H9 (cell line): ENCODE measurements at regions not wholly inside any gene's neighbourhood (a gene's known extent, or its start where the extent isn't known, plus 50 kb on each side); places are given as distances from the start of the nearest gene placed in this dataset.

Experiments used
- DNase-seq: peaks from one replicate; pipeline ENCODE4 v3.0.0-alpha.2; 2017
- H2AFZ ChIP-seq: one replicate; pipeline ENCODE4 v1.6.1; 2013; ENCODE audit warnings: mild to moderate bottlenecking, low read length, control low read depth, moderate library complexity
- H2AK5ac ChIP-seq: 2 replicates; pipeline ENCODE4 v1.6.1; 2013; ENCODE audit warnings: low read length, control low read depth, mixed read lengths; ENCODE audit not compliant: insufficient read length
- H2BK120ac ChIP-seq: one replicate; pipeline ENCODE4 v1.6.1; 2013; ENCODE audit warnings: low read depth, mild to moderate bottlenecking, low read length, control low read depth, inconsistent platforms; ENCODE audit not compliant: poor library complexity, severe bottlenecking
- H2BK12ac ChIP-seq: 2 replicates; pipeline ENCODE4 v1.6.1; 2013; ENCODE audit warnings: low read length, control low read depth, mixed read lengths, low read depth; ENCODE audit not compliant: insufficient read length
- H2BK15ac ChIP-seq: 2 replicates; pipeline ENCODE4 v1.6.1; 2013; ENCODE audit warnings: low read depth, low read length, control low read depth
- H2BK20ac ChIP-seq: one replicate; pipeline ENCODE4 v1.6.1; 2013; ENCODE audit warnings: low read depth, mild to moderate bottlenecking, low read length, control low read depth, inconsistent platforms; ENCODE audit not compliant: poor library complexity, severe bottlenecking
- H2BK5ac ChIP-seq: 2 replicates; pipeline ENCODE4 v1.6.1; 2013; ENCODE audit warnings: low read length, control low read depth, mixed read lengths; ENCODE audit not compliant: insufficient read length
- H3K14ac ChIP-seq: 2 replicates; pipeline ENCODE4 v1.6.1; 2013; ENCODE audit warnings: low read length, control low read depth; ENCODE audit not compliant: insufficient read depth
- H3K18ac ChIP-seq: 2 replicates; pipeline ENCODE4 v1.6.1; 2013; ENCODE audit warnings: low read depth, mild to moderate bottlenecking, mixed read lengths, low read length, control low read depth; ENCODE audit not compliant: insufficient read length
- H3K23ac ChIP-seq: 2 replicates; pipeline ENCODE4 v1.6.1; 2013; ENCODE audit warnings: low read length, control low read depth, mixed read lengths, low read depth; ENCODE audit not compliant: insufficient read length
- H3K23me2 ChIP-seq: 2 replicates; pipeline ENCODE4 v1.6.1; 2013; ENCODE audit warnings: low read depth, mild to moderate bottlenecking, mixed read lengths, low read length, control low read depth; ENCODE audit not compliant: insufficient read length, poor library complexity, severe bottlenecking
- H3K27ac ChIP-seq: 2 replicates; pipeline ENCODE4 v1.5.1; 2013; ENCODE audit warnings: low read length, control low read depth, mixed read lengths, low read depth; ENCODE audit not compliant: insufficient read length
- H3K27me3 ChIP-seq: 2 replicates; pipeline ENCODE4 v1.6.1; 2013; ENCODE audit warnings: low read length, control low read depth, inconsistent platforms; ENCODE audit not compliant: insufficient read depth
- H3K4ac ChIP-seq: 2 replicates; pipeline ENCODE4 v1.6.1; 2013; ENCODE audit warnings: low read depth, mild to moderate bottlenecking, control low read depth, inconsistent platforms, low read length, moderate library complexity
- H3K4me1 ChIP-seq: 2 replicates; pipeline ENCODE4 v1.6.1; 2013; ENCODE audit warnings: low read length, control low read depth, inconsistent platforms; ENCODE audit not compliant: insufficient read depth
- H3K4me2 ChIP-seq: 2 replicates; pipeline ENCODE4 v1.6.1; 2013; ENCODE audit warnings: low read length, control low read depth, mixed read lengths; ENCODE audit not compliant: insufficient read length, insufficient read depth
- H3K56ac ChIP-seq: 2 replicates; pipeline ENCODE4 v1.6.1; 2013; ENCODE audit warnings: low read depth, mild to moderate bottlenecking, mixed read lengths, low read length, control low read depth; ENCODE audit not compliant: insufficient read length
- H3K79me1 ChIP-seq: 2 replicates; pipeline ENCODE4 v1.6.1; 2013; ENCODE audit warnings: low read depth, mild to moderate bottlenecking, moderate library complexity, low read length, control low read depth, inconsistent platforms; ENCODE audit not compliant: insufficient read depth, poor library complexity, severe bottlenecking
- H3K79me2 ChIP-seq: 2 replicates; pipeline ENCODE4 v1.6.1; 2013; ENCODE audit warnings: low read length, control low read depth, inconsistent platforms; ENCODE audit not compliant: insufficient read depth
- H3K9ac ChIP-seq: 2 replicates; pipeline ENCODE4 v1.6.1; 2013; ENCODE audit warnings: low read length, control low read depth, mixed read lengths; ENCODE audit not compliant: insufficient read length; ENCODE audit errors: extremely low read depth
- H3K9me3 ChIP-seq: one replicate; pipeline ENCODE4 v1.6.1; 2013; ENCODE audit warnings: low read depth, low read length, inconsistent platforms; ENCODE audit not compliant: control insufficient read depth
- H3T11ph ChIP-seq: one replicate; pipeline ENCODE4 v1.6.1; 2013; ENCODE audit warnings: mild to moderate bottlenecking, low read length, control low read depth, inconsistent platforms
- H4K20me1 ChIP-seq: one replicate; pipeline ENCODE4 v1.6.1; 2013; ENCODE audit not compliant: control insufficient read depth, insufficient read length, insufficient read depth
- H4K5ac ChIP-seq: 2 replicates; pipeline ENCODE4 v1.6.1; 2013; ENCODE audit warnings: low read depth, mild to moderate bottlenecking, mixed read lengths, low read length, control low read depth; ENCODE audit not compliant: insufficient read length
- H4K8ac ChIP-seq: replicated peaks from 2 replicates; pipeline ENCODE4 v1.6.1; 2013; ENCODE audit warnings: low read length, control low read depth, mixed read lengths, low read depth; ENCODE audit not compliant: insufficient read length
- H4K91ac ChIP-seq: 2 replicates; pipeline ENCODE4 v1.6.1; 2013; ENCODE audit warnings: low read depth, mild to moderate bottlenecking, moderate library complexity, mixed read lengths, low read length, control low read depth; ENCODE audit not compliant: insufficient read length
- H3K27ac Mint-ChIP-seq, 3 experiments: 2 replicates in 2 of 3; 3 replicates in 1 of 3; pipeline ENCODE4 v1.8.0; 2020 to 2021; ENCODE audit warnings: mixed read lengths in 3 of 3, mild to moderate bottlenecking in 1 of 3, moderate library complexity in 1 of 3
- H3K27me3 Mint-ChIP-seq: 2 replicates; pipeline ENCODE4 v1.8.0; 2021; ENCODE audit warnings: low read depth, mild to moderate bottlenecking, moderate library complexity, mixed read lengths
- H3K36me3 Mint-ChIP-seq, 3 experiments: 2 replicates in 2 of 3; 3 replicates in 1 of 3; pipeline ENCODE4 v1.8.0; 2020 to 2021; ENCODE audit warnings: low read depth in 3 of 3, mixed read lengths in 3 of 3; ENCODE audit not compliant: insufficient read depth in 1 of 3
- H3K4me1 Mint-ChIP-seq, 2 experiments: 2 replicates each; pipeline ENCODE4 v1.8.0; 2020; ENCODE audit warnings: mixed read lengths in 2 of 2
- H3K4me3 Mint-ChIP-seq, 2 experiments: 2 replicates in 1 of 2; 3 replicates in 1 of 2; pipeline ENCODE4 v1.8.0; 2020 to 2021; ENCODE audit warnings: mild to moderate bottlenecking in 2 of 2, mixed read lengths in 2 of 2, moderate library complexity in 1 of 2
- H3K9me3 Mint-ChIP-seq, 2 experiments: 2 replicates in 1 of 2; 3 replicates in 1 of 2; pipeline ENCODE4 v1.8.0; 2020; ENCODE audit warnings: mild to moderate bottlenecking in 2 of 2, mixed read lengths in 2 of 2, moderate library complexity in 1 of 2
- CTCF ChIP-seq: fragments of 200-600 bp; sonication (generic); conservative IDR thresholded peaks from 3 replicates; pipeline ENCODE4 v1.8.0; 2021; ENCODE audit warnings: antibody characterized with exemption, mild to moderate bottlenecking

- H3K36me3 Mint-ChIP-seq, result no peaks in the 10 kb centered on the region; a peak in 1 of 7 replicates
- Histone ChIP-seq H2AFZ (no peak overlapping the region), H3K4me1 (no peaks in the 10 kb centered on the region), H3K23ac (no peak overlapping the region), H4K91ac (no peak overlapping the region), H3K27ac (no peak overlapping the region), H3K14ac (no peak overlapping the region), H4K8ac (no peak overlapping the region), H3K9me3 (no peaks in the 10 kb centered on the region), H3T11ph (no peak overlapping the region), H3K56ac (no peak overlapping the region), H2BK120ac (no peak overlapping the region), H3K4ac (no peak overlapping the region), H3K79me1 (no peaks in the 10 kb centered on the region), H3K4me2 (no peak overlapping the region), H2BK12ac (no peak overlapping the region), H3K9ac (no peak overlapping the region), H2BK5ac (no peak overlapping the region), H2BK20ac (no peak overlapping the region), H3K27me3 (no peaks in the 10 kb centered on the region), H4K5ac (no peak overlapping the region), H3K18ac (peak overlapping the region; percentile 64), H2BK15ac (no peak overlapping the region), H3K79me2 (no peaks in the 10 kb centered on the region), H4K20me1 (no peaks in the 10 kb centered on the region), H2AK5ac (no peak overlapping the region), H3K23me2 (no peaks in the 10 kb centered on the region)
- H3K4me3 Mint-ChIP-seq, result no peak overlapping the region
- no peaks in the 10 kb centered on the region; the same call in 1 of the 2 replicates for H3K27me3 Mint-ChIP-seq
- DNase-seq, result no peak
- H3K9me3 Mint-ChIP-seq, result no peaks in the 10 kb centered on the region
- no peak for TF ChIP-seq CTCF
- H3K4me1 Mint-ChIP-seq, result 0 out of 4 replicates have a peak, but pooled peaks cover 4 to 5% of the 10 kb centered on the region in 2 experiments
- H3K27ac Mint-ChIP-seq, result peak overlapping the region in 1 of 3 experiments; percentile 48; a peak in 1 of 7 replicates
These were observed 642.5 kb upstream of the SGCD start for GRCh38 chr5:155684417-155684816.
